ENCODE measurements at regions not wholly inside any gene's neighbourhood (a gene's known extent, or its start where the extent isn't known, plus 50 kb on each side); places are given as distances from the start of the nearest gene placed in this dataset.
A peak's percentile ranks its signal among the peaks of the same experiment; 100 is the strongest.

- TF ChIP-seq ZFX (IDR thresholded peaks at IDR 0.05) = no peak
- TF ChIP-seq CTCF (conservative IDR thresholded peaks at IDR 0.05) = no peak
- H3K27ac ChIP-seq = no peak overlapping the region
Observed at GRCh38 chr14:98234208-98234607, 1037.8 kb downstream of the BCL11B start.

- H3K27ac ChIP-seq = no peak overlapping the region
- TF ChIP-seq CTCF (conservative IDR thresholded peaks at IDR 0.05) = no peak
- TF ChIP-seq ZFX (IDR thresholded peaks at IDR 0.05) = no peak
Observed at GRCh38 chr14:98236314-98236713, 1035.7 kb downstream of the BCL11B start.

GRCh38 chr14:98237939-98238338 is 1034.1 kb downstream of the BCL11B start:
- H3K27ac ChIP-seq = no peak overlapping the region
- TF ChIP-seq ZFX (IDR thresholded peaks at IDR 0.05) (no peak), CTCF (conservative IDR thresholded peaks at IDR 0.05) (no peak)

GRCh38 chr14:98240376-98240775 is 1031.6 kb downstream of the BCL11B start:
- H3K27ac ChIP-seq = no peak overlapping the region
- TF ChIP-seq ZFX (IDR thresholded peaks at IDR 0.05) (no peak), CTCF (conservative IDR thresholded peaks at IDR 0.05) (no peak)

- H3K27ac ChIP-seq = no peak overlapping the region
- TF ChIP-seq CTCF (conservative IDR thresholded peaks at IDR 0.05) = no peak
- TF ChIP-seq ZFX (IDR thresholded peaks at IDR 0.05) = no peak
Observed at GRCh38 chr14:98242903-98243302, 1029.1 kb downstream of the BCL11B start.

GRCh38 chr14:98243332-98243731 is 1028.7 kb downstream of the BCL11B start:
- no peak overlapping the region for H3K27ac ChIP-seq
- no peak for TF ChIP-seq CTCF (conservative IDR thresholded peaks at IDR 0.05)

GRCh38 chr14:98244162-98244948 is 1027.6 kb downstream of the BCL11B start:
- TF ChIP-seq CTCF (conservative IDR thresholded peaks at IDR 0.05) = no peak
- no peak for TF ChIP-seq ZFX (IDR thresholded peaks at IDR 0.05)
- H3K27ac ChIP-seq = 0 out of 2 replicates have a peak overlapping the region, but pooled peaks have one; percentile 8
